Panc1 (cell line): ENCODE measurements at regions not wholly inside any gene's neighbourhood (a gene's known extent, or its start where the extent isn't known, plus 50 kb on each side); places are given as distances from the start of the nearest gene placed in this dataset.

Source experiments
- ATAC-seq: fragments of 200-7000 bp; cut with Tn5 transposase; 2 replicates; pipeline ENCODE4 v1.9.1; 2020; ENCODE audit warnings: mild to moderate bottlenecking, moderate library complexity
- BruUV-seq: library from RNA; stranded (reverse); fragments of 400-500 nt; replicated peaks from 2 replicates; lab custom pipeline; 2021; lab: Mats Ljungman, UMichigan
- CTCF ChIA-PET: fragments of 300-600 bp; sonication (Branson Sonifier 250); formaldehyde crosslinking; loops from one replicate; lab custom pipeline; 2022; ENCODE audit warnings: antibody characterized with exemption; lab: Charles Lee
- POLR2A ChIA-PET: fragments of 300-600 bp; sonication (Branson Sonifier 250); formaldehyde crosslinking; loops from one replicate; lab custom pipeline; 2022; ENCODE audit warnings: antibody characterized with exemption; lab: Charles Lee
- DNase-seq: peaks from one replicate; pipeline ENCODE4 v3.0.0-alpha.2; 2010; ENCODE audit warnings: low read depth, low spot score
- H3K27ac ChIP-seq: 2 replicates; pipeline ENCODE4 v1.5.1; 2011; ENCODE audit warnings: mild to moderate bottlenecking, low read length, inconsistent platforms
- H3K27me3 ChIP-seq: fragments of 200-500 bp; sonication (Bioruptor generic); 2 replicates; pipeline ENCODE4 v1.6.0; 2014; ENCODE audit warnings: low read length, inconsistent platforms; ENCODE audit not compliant: control insufficient read depth, insufficient read depth
- H3K36me3 ChIP-seq: fragments of 200-500 bp; sonication (Bioruptor generic); 2 replicates; pipeline ENCODE4 v1.5.1; 2014; ENCODE audit warnings: inconsistent platforms, mild to moderate bottlenecking, low read length, moderate library complexity; ENCODE audit not compliant: control insufficient read depth, insufficient read depth
- H3K4me1 ChIP-seq: 2 replicates; pipeline ENCODE4 v1.5.1; 2011; ENCODE audit warnings: inconsistent platforms, mild to moderate bottlenecking, low read length, moderate library complexity; ENCODE audit not compliant: control insufficient read depth, insufficient read depth
- H3K4me3 ChIP-seq, 2 experiments: 2 replicates each; pipeline ENCODE4 v1.5.1; 2011 to 2012; ENCODE audit warnings: low read depth in 2 of 2, low read length in 2 of 2, mild to moderate bottlenecking in 2 of 2, inconsistent platforms in 1 of 2, moderate library complexity in 1 of 2
- H3K9me3 ChIP-seq: fragments of 200-500 bp; sonication (Bioruptor generic); 2 replicates; pipeline ENCODE4 v1.5.1; 2014; ENCODE audit warnings: low read depth, mild to moderate bottlenecking, inconsistent platforms, low read length, moderate library complexity; ENCODE audit not compliant: control insufficient read depth, insufficient read depth
- POLR2AphosphoS5 ChIP-seq: IDR thresholded peaks from 2 replicates; pipeline ENCODE4 v1.6.1; 2012; ENCODE audit warnings: mild to moderate bottlenecking, low read depth, low read length, moderate library complexity
- SIN3A ChIP-seq: IDR thresholded peaks from 2 replicates; pipeline ENCODE4 v1.6.1; 2012; ENCODE audit warnings: low read depth, mild to moderate bottlenecking, low read length, moderate library complexity, borderline replicate concordance; ENCODE audit not compliant: insufficient read depth
- TCF7L2 ChIP-seq: IDR thresholded peaks from 2 replicates; pipeline ENCODE4 v1.6.1; 2011; ENCODE audit warnings: mild to moderate bottlenecking, low read depth, low read length, inconsistent platforms
- in situ Hi-C: cut with HindIII; loops from 2 replicates; pipeline ENCODE4 v1.10.0; 2016; ENCODE audit warnings: low sequenced_read_pairs, low pct_unique_long_range_greater_than_20kb
- intact Hi-C: fragments of 100-400 bp; cut with micrococcal nuclease; formaldehyde crosslinking; loops from one replicate; pipeline ENCODE4 v1.10.0; 2022; ENCODE audit not compliant: unreplicated experiment
- TF ChIP-seq, protein P1 (sequence below), 2 experiments: IDR thresholded peaks; 2 replicates each; pipeline ENCODE4 v1.6.1; 2011 to 2012; ENCODE audit warnings: low read depth in 2 of 2, control low read depth in 1 of 2, low read length in 1 of 2, mild to moderate bottlenecking in 1 of 2, moderate library complexity in 1 of 2; ENCODE audit not compliant: insufficient read depth in 1 of 2
- TF ChIP-seq, protein P2 (sequence below): fragments of 450-650 bp; IDR thresholded peaks from 2 replicates; pipeline ENCODE4 v1.5.1; 2017; ENCODE audit warnings: mild to moderate bottlenecking

DNA sequence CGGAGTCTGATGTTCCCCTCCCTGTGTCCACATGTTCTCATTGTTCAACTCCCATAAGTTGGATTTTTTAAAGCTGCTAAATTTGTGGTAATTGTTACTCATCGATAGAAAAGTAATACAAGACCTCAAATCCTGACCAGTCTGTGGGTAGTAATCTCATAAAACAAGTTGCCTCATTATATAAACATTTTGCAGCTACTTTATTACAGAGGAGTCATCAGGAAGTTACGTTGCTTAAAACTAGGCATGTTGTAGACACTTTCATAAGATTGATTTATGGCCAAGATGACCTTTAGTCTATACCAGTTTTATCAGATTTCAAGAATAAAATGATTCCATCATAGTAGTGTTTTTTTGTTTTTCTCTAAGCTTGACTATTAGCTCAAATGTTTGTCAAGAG is 208.8 kb downstream of the GIPC2 start:
- POLR2A ChIA-PET, result no interaction called here

DNA sequence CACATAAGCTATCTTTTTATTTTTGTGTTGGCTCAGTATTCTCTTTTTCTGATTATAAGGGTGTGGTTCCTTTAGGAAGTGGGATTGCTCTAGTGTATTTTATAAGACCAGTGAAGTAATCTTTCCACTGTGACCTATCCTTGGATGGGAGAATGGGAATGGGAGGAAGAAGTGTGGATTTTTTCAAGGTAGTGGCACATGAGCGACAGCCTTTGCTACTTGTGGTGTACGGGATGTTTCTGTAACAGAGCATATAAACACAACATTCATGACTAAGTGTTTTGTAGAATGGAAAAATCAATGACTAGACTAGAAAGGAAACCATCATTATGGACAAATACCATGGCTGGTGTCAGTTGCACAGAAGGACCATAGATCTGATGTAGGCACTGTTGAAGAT is 209.6 kb downstream of the GIPC2 start:
- BruUV-seq, result no TSS peak
- Histone ChIP-seq H3K27ac (no peak overlapping the region), H3K36me3 (no peaks in the 10 kb centered on the region), H3K4me1 (no peaks in the 10 kb centered on the region), H3K4me3 (no peak overlapping the region), H3K27me3 (no peaks in the 10 kb centered on the region), H3K9me3 (no peaks in the 10 kb centered on the region)
- in situ Hi-C loops (no loop called here), intact Hi-C loops (no loop called here)
- ATAC-seq, result no peak
- ChIA-PET CTCF (no interaction called here), POLR2A (no interaction called here)
- DNase-seq, result no peak
- TF ChIP-seq, protein P1, sequence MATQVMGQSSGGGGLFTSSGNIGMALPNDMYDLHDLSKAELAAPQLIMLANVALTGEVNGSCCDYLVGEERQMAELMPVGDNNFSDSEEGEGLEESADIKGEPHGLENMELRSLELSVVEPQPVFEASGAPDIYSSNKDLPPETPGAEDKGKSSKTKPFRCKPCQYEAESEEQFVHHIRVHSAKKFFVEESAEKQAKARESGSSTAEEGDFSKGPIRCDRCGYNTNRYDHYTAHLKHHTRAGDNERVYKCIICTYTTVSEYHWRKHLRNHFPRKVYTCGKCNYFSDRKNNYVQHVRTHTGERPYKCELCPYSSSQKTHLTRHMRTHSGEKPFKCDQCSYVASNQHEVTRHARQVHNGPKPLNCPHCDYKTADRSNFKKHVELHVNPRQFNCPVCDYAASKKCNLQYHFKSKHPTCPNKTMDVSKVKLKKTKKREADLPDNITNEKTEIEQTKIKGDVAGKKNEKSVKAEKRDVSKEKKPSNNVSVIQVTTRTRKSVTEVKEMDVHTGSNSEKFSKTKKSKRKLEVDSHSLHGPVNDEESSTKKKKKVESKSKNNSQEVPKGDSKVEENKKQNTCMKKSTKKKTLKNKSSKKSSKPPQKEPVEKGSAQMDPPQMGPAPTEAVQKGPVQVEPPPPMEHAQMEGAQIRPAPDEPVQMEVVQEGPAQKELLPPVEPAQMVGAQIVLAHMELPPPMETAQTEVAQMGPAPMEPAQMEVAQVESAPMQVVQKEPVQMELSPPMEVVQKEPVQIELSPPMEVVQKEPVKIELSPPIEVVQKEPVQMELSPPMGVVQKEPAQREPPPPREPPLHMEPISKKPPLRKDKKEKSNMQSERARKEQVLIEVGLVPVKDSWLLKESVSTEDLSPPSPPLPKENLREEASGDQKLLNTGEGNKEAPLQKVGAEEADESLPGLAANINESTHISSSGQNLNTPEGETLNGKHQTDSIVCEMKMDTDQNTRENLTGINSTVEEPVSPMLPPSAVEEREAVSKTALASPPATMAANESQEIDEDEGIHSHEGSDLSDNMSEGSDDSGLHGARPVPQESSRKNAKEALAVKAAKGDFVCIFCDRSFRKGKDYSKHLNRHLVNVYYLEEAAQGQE (IDR thresholded peaks at IDR 0.05; ENCODE audit: insufficient read depth in 1 of 2, low read depth in 2 of 2, low read length in 1 of 2), result no peak
- TF ChIP-seq SIN3A (no peak), POLR2AphosphoS5 (no peak), TCF7L2 (no peak)
- TF ChIP-seq, protein P2, sequence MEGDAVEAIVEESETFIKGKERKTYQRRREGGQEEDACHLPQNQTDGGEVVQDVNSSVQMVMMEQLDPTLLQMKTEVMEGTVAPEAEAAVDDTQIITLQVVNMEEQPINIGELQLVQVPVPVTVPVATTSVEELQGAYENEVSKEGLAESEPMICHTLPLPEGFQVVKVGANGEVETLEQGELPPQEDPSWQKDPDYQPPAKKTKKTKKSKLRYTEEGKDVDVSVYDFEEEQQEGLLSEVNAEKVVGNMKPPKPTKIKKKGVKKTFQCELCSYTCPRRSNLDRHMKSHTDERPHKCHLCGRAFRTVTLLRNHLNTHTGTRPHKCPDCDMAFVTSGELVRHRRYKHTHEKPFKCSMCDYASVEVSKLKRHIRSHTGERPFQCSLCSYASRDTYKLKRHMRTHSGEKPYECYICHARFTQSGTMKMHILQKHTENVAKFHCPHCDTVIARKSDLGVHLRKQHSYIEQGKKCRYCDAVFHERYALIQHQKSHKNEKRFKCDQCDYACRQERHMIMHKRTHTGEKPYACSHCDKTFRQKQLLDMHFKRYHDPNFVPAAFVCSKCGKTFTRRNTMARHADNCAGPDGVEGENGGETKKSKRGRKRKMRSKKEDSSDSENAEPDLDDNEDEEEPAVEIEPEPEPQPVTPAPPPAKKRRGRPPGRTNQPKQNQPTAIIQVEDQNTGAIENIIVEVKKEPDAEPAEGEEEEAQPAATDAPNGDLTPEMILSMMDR, result no peak

More for the DNA sequence above, 208.8 kb downstream of the GIPC2 start:
- Histone ChIP-seq H3K4me3 (no peak overlapping the region), H3K4me1 (no peaks in the 10 kb centered on the region), H3K27me3 (no peaks in the 10 kb centered on the region), H3K36me3 (no peaks in the 10 kb centered on the region), H3K27ac (no peak overlapping the region), H3K9me3 (no peaks in the 10 kb centered on the region)
- ATAC-seq, result no peak
- no TSS peak for BruUV-seq
- no peak for TF ChIP-seq TCF7L2
- TF ChIP-seq, protein P1 (IDR thresholded peaks at IDR 0.05; ENCODE audit: insufficient read depth in 1 of 2, low read depth in 2 of 2, low read length in 1 of 2), result no peak
- in situ Hi-C loops, result no loop called here
- CTCF ChIA-PET, result no interaction called here
- no peak for DNase-seq
- intact Hi-C loops, result no loop called here
